Smooth muscle cell (in vitro differentiated cells): ENCODE measurements at regions not wholly inside any gene's neighbourhood (a gene's known extent, or its start where the extent isn't known, plus 50 kb on each side); places are given as distances from the start of the nearest gene placed in this dataset.

ENCODE experiments used
- DNase-seq: peaks from one replicate; lab custom pipeline; 2025; ENCODE audit not compliant: unreplicated experiment; lab: John Stamatoyannopoulos, UW
- H2AFZ ChIP-seq: fragments of 200-600 bp; sonication (generic); 2 replicates; pipeline ENCODE4 v1.6.0; 2016; ENCODE audit warnings: antibody characterized with exemption, low read depth, mild to moderate bottlenecking
- H3F3A ChIP-seq: fragments of 200-600 bp; sonication (generic); 2 replicates; pipeline ENCODE4 v1.6.0; 2017; ENCODE audit warnings: antibody characterized with exemption, low read depth
- H3K27ac ChIP-seq: fragments of 200-600 bp; sonication (generic); 2 replicates; pipeline ENCODE4 v1.5.1; 2016; ENCODE audit warnings: low read depth, mild to moderate bottlenecking
- H3K27me3 ChIP-seq: fragments of 200-600 bp; sonication (generic); 2 replicates; pipeline ENCODE4 v1.6.1; 2016; ENCODE audit warnings: low read depth, mild to moderate bottlenecking
- H3K36me3 ChIP-seq: fragments of 200-600 bp; sonication (generic); 2 replicates; pipeline ENCODE4 v1.5.1; 2016; ENCODE audit warnings: low read depth
- H3K4me1 ChIP-seq: fragments of 200-600 bp; sonication (generic); 2 replicates; pipeline ENCODE4 v1.5.1; 2016; ENCODE audit warnings: low read depth
- H3K4me2 ChIP-seq: fragments of 200-600 bp; sonication (generic); 2 replicates; pipeline ENCODE4 v1.6.0; 2016; ENCODE audit warnings: mild to moderate bottlenecking
- H3K4me3 ChIP-seq: fragments of 200-600 bp; sonication (generic); 2 replicates; pipeline ENCODE4 v1.5.1; 2016; ENCODE audit warnings: mild to moderate bottlenecking
- H3K79me2 ChIP-seq: fragments of 200-600 bp; sonication (generic); 2 replicates; pipeline ENCODE4 v1.6.0; 2016; ENCODE audit warnings: low read depth, mild to moderate bottlenecking
- H3K9ac ChIP-seq: fragments of 200-600 bp; sonication (generic); 2 replicates; pipeline ENCODE4 v1.6.0; 2016; ENCODE audit warnings: low read depth
- H3K9me3 ChIP-seq: fragments of 200-600 bp; sonication (generic); replicated peaks from 2 replicates; pipeline ENCODE4 v1.5.1; 2016; ENCODE audit warnings: low read depth
- H4K20me1 ChIP-seq: fragments of 200-600 bp; sonication (generic); 2 replicates; pipeline ENCODE4 v1.6.0; 2016; ENCODE audit warnings: low read depth
- WGBS: methylation state at CpG from one replicate; pipeline ENCODE4 v1.1.7; 2016; ENCODE audit warnings: low lambda C conversion rate; 5-methylcytosine and 5-hydroxymethylcytosine counted together
- TF ChIP-seq, protein P1 (sequence below): fragments of 200-600 bp; sonication (generic); IDR thresholded peaks from 2 replicates; pipeline ENCODE4 v1.5.1; 2017; ENCODE audit warnings: borderline replicate concordance, mild to moderate bottlenecking, antibody characterized with exemption; ENCODE audit not compliant: insufficient read depth, poor library complexity, severe bottlenecking

DNA sequence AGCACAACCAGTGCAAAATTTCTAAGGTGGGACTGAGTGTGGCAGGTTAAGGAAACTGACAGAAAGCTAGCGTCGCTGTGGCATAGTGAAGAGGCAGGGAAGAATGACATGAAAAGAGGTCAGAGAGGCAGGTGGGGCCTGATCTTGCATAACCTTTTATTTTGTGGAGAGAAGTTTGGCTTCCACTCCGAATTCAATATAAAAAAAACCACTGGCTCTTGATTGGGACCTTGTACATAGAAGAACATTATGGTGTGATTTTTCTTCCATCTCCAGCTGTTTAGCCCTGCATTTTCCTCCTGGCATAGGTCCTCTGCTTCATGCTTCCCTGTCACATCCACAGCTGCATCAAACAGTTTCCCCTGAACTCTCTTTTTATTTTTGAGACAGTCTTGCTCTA, 170.5 kb upstream of the MEOX2 start:
- no peaks in the 10 kb centered on the region for H3K27me3 ChIP-seq
- no peaks in the 10 kb centered on the region for H3K79me2 ChIP-seq
- TF ChIP-seq, protein P1, sequence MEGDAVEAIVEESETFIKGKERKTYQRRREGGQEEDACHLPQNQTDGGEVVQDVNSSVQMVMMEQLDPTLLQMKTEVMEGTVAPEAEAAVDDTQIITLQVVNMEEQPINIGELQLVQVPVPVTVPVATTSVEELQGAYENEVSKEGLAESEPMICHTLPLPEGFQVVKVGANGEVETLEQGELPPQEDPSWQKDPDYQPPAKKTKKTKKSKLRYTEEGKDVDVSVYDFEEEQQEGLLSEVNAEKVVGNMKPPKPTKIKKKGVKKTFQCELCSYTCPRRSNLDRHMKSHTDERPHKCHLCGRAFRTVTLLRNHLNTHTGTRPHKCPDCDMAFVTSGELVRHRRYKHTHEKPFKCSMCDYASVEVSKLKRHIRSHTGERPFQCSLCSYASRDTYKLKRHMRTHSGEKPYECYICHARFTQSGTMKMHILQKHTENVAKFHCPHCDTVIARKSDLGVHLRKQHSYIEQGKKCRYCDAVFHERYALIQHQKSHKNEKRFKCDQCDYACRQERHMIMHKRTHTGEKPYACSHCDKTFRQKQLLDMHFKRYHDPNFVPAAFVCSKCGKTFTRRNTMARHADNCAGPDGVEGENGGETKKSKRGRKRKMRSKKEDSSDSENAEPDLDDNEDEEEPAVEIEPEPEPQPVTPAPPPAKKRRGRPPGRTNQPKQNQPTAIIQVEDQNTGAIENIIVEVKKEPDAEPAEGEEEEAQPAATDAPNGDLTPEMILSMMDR: no peak
- no peaks in the 10 kb centered on the region for H3K9me3 ChIP-seq
- H2AFZ ChIP-seq: no peak overlapping the region
- no peaks in the 10 kb centered on the region for H3K4me1 ChIP-seq
- WGBS: 96% methylated on average over 3 of the region's 3 CpGs
- H3F3A ChIP-seq: no peaks in the 10 kb centered on the region
- DNase-seq: no peak
- no peaks in the 10 kb centered on the region for H4K20me1 ChIP-seq
- no peaks in the 10 kb centered on the region for H3K36me3 ChIP-seq
- no peak overlapping the region for H3K4me3 ChIP-seq
- no peak overlapping the region for H3K27ac ChIP-seq
- no peak overlapping the region for H3K4me2 ChIP-seq
- H3K9ac ChIP-seq: no peak overlapping the region

DNA sequence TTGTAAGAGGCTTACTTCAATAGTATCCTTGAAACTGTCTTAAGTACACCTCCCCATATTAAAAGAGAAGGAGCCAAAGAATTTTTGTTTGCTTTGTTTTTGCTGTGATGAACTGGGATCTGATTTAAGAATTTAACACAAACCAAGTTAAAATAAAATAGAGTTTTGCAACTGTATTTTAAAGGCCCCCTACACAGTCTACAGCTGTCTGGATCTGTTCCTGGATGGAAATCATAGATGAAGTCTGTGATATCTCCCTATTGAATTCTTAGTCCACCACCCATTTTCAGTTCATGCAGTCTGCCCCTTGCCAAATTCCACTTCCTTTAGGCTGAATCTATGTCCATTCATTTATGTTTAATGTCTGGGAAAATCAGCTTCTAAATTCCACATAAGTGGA, 169.8 kb upstream of the MEOX2 start:
- TF ChIP-seq, protein P1: no peak
- no peaks in the 10 kb centered on the region for H3K27me3 ChIP-seq

DNA sequence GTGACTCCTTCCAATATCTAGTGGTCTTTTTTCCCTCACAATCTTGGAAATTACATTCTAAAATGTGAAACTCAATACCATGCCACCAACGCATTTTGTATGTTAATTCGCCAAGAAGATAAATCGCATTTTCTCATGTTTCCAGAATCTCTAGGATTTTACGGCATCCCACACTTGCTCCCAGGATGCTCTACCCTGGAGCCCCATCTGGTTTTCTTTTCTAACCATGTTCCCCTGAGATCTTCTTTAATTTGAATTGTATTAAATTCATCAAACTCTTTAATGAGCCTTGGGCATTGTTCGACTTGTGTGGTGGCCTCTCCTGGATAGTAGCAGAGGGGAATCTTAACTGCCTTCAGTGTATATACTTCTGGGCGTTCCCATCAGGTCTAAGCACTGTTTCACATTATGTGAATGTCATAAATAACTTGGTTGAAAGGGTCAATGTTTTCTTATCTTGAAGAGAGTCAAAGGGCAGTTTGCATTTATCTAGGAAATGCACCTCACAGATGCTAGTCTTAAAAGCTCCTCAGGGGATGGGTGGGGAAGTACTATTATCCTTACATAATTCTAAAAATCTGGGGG, 169.1 kb upstream of the MEOX2 start:
- Histone ChIP-seq H3K9ac (no peak overlapping the region), H3K36me3 (no peaks in the 10 kb centered on the region), H3F3A (no peaks in the 10 kb centered on the region), H4K20me1 (no peaks in the 10 kb centered on the region), H3K27ac (no peak overlapping the region), H3K27me3 (no peaks in the 10 kb centered on the region), H3K4me1 (no peaks in the 10 kb centered on the region), H3K9me3 (no peaks in the 10 kb centered on the region), H3K4me2 (no peak overlapping the region), H2AFZ (no peak overlapping the region), H3K4me3 (no peak overlapping the region), H3K79me2 (no peaks in the 10 kb centered on the region)
- TF ChIP-seq, protein P1: no peak
- 68% methylated on average over 6 of the region's 6 CpGs for WGBS
- DNase-seq: no peak

More for the DNA sequence above, 169.8 kb upstream of the MEOX2 start:
- no peak for DNase-seq
- Histone ChIP-seq H3K9me3 (no peaks in the 10 kb centered on the region), H3K36me3 (no peaks in the 10 kb centered on the region), H3K4me3 (no peak overlapping the region), H2AFZ (no peak overlapping the region), H3K4me1 (no peaks in the 10 kb centered on the region), H3K4me2 (no peak overlapping the region), H3K9ac (no peak overlapping the region), H3F3A (no peaks in the 10 kb centered on the region), H4K20me1 (no peaks in the 10 kb centered on the region), H3K27ac (no peak overlapping the region), H3K79me2 (no peaks in the 10 kb centered on the region)

DNA sequence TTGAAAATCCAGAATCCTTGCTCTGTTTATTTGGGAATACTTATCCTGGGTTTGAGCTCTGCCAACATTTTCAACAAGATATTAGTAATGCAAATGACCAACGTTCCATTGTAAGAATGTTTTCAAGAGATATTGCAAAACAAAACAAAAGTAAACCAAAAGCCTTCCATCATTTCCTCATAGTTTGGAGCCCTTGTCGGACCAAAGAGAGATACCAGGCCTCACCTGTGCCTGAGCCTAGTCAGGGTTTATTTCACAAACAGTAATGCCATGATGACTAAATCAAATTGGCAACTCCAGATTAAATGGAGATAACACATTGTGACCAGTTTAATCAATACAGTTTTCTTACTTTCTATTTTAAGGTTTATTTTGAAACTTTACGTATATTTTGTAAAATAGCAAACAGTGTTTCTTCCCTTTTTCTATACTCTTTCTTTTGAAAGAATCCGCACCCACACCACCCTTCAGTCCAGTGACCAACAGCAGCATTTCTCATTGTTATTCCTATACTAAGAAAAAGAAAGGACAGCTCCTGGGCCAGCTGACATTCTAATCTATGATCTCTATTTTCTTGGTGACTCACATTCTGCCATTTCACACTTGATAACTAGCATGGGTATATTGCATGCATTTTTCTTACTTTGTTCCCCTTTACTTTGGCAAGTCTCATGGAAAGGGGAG, 168.5 kb upstream of the MEOX2 start:
- no peaks in the 10 kb centered on the region for H3K36me3 ChIP-seq
- H3K4me2 ChIP-seq: no peak overlapping the region
- H3K27me3 ChIP-seq: no peaks in the 10 kb centered on the region
- no peaks in the 10 kb centered on the region for H3K4me1 ChIP-seq
- H4K20me1 ChIP-seq: no peaks in the 10 kb centered on the region
- no peak overlapping the region for H3K4me3 ChIP-seq
- H3K79me2 ChIP-seq: no peaks in the 10 kb centered on the region
- 86% methylated on average over 4 of the region's 4 CpGs for WGBS
- H2AFZ ChIP-seq: no peak overlapping the region
- no peak for DNase-seq
- H3F3A ChIP-seq: no peaks in the 10 kb centered on the region
- H3K27ac ChIP-seq: no peak overlapping the region
- no peak overlapping the region for H3K9ac ChIP-seq
- TF ChIP-seq, protein P1: no peak
- H3K9me3 ChIP-seq: no peaks in the 10 kb centered on the region
